SH-SY5Y (cell line): ENCODE measurements at regions not wholly inside any gene's neighbourhood (a gene's known extent, or its start where the extent isn't known, plus 50 kb on each side); places are given as distances from the start of the nearest gene placed in this dataset.

Experiments
- GATA2 ChIP-seq: IDR thresholded peaks from 2 replicates; pipeline ENCODE4 v1.6.1; 2011; ENCODE audit warnings: mild to moderate bottlenecking, low read depth, low read length
- GATA3 ChIP-seq: IDR thresholded peaks from 2 replicates; pipeline ENCODE4 v1.6.1; 2011; ENCODE audit warnings: low read depth, mild to moderate bottlenecking, low read length, moderate library complexity

GRCh38 chr6:44742828-44743372 lies 355.4 kb downstream of the CDC5L start:
- no peak for TF ChIP-seq GATA2
- no peak for TF ChIP-seq GATA3
